ENCODE measurements at regions not wholly inside any gene's neighbourhood (a gene's known extent, or its start where the extent isn't known, plus 50 kb on each side); places are given as distances from the start of the nearest gene placed in this dataset.

GRCh38 chr21:25220954-25221353 is 386.3 kb downstream of the MRPL39 start (continued):
- TF ChIP-seq RFX5 (IDR thresholded peaks at IDR 0.05; ENCODE audit: borderline replicate concordance, low read depth, low read length) (no peak), SP4 (IDR thresholded peaks at IDR 0.05; ENCODE audit: low read length) (no peak), JUND (IDR thresholded peaks at IDR 0.05; ENCODE audit: low read length) (no peak), POU5F1 (IDR thresholded peaks at IDR 0.05; ENCODE audit: low read depth, low read length) (no peak), ASH2L (IDR thresholded peaks at IDR 0.05; ENCODE audit: low read length) (no peak), EP300 (IDR thresholded peaks at IDR 0.05; ENCODE audit: borderline replicate concordance in 1 of 2, low read depth in 2 of 2, low read length in 2 of 2) (no peak), TCF12 (IDR thresholded peaks at IDR 0.05; ENCODE audit: low read depth, low read length) (no peak)
